HG03432 (cell line): ENCODE measurements at regions not wholly inside any gene's neighbourhood (a gene's known extent, or its start where the extent isn't known, plus 50 kb on each side); places are given as distances from the start of the nearest gene placed in this dataset.
A peak's percentile ranks its signal among the peaks of the same experiment; 100 is the strongest.
"Not testable (repeated sequence)": the region's sequence is repeated elsewhere in the genome, so short reads cannot be mapped to it uniquely, and the experiment has no call there.

Experiments used
- ATAC-seq: cut with Tn5 transposase; IDR thresholded peaks from one replicate; pipeline ENCODE4 v1.9.1; 2021; ENCODE audit warnings: mild to moderate bottlenecking, moderate library complexity; ENCODE audit not compliant: unreplicated experiment

DNA sequence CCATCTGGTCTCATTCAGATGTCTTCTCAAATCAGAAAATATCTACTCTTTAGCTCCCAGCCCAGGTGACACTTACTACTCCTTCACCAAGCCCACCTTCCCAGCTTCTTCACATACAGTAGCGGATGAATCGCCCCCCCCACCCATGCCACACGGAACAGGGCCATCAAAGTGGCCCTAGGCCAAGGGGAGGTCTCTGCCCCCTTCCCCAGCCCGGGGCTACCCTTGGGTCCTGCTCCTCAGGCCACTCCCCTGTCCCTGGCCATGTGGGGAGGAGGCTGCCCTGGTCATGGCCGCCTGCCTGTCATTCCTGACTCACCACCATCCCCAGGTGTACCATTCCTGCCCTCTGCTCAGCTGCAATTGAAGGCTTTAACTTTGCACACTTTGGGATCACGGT is 142.8 kb downstream of the NECTIN1 start:
- no peak for ATAC-seq

DNA sequence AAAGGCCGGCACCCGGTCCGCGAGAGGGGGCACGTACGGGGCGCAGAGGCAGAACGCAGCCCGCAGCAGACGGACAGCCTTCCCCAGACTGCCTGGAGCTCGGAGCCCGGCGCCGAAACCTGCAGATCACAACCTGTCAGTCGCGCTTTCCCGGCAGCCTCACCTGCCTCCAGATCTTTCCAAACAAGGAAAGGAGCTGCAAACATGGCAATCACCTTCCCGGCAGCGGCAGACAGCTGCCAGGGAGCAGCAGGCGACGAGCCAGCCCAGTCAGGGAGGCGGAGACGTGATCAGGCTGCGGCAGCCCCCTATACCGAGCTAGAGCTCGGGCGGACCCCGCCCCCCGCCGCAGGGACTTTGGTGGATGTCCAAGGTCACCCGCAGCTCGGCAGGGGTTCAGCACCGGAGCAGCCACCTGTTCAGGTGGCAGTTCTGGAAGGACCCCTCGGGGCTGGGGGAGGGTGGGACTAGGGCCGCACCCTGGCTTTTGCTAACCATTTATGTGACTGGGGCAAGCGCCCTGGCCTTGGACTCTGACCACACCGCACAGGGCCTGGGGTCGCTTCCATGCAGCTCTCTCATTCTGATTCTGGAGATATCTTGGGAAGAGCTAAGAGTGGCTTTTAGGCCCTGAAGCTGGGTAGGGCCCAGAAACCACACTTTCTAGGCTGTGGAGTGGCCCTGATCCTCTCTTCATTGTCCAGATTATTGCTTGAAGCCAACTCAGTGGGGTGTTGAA is 143.8 kb downstream of the NECTIN1 start:
- no peak for ATAC-seq

DNA sequence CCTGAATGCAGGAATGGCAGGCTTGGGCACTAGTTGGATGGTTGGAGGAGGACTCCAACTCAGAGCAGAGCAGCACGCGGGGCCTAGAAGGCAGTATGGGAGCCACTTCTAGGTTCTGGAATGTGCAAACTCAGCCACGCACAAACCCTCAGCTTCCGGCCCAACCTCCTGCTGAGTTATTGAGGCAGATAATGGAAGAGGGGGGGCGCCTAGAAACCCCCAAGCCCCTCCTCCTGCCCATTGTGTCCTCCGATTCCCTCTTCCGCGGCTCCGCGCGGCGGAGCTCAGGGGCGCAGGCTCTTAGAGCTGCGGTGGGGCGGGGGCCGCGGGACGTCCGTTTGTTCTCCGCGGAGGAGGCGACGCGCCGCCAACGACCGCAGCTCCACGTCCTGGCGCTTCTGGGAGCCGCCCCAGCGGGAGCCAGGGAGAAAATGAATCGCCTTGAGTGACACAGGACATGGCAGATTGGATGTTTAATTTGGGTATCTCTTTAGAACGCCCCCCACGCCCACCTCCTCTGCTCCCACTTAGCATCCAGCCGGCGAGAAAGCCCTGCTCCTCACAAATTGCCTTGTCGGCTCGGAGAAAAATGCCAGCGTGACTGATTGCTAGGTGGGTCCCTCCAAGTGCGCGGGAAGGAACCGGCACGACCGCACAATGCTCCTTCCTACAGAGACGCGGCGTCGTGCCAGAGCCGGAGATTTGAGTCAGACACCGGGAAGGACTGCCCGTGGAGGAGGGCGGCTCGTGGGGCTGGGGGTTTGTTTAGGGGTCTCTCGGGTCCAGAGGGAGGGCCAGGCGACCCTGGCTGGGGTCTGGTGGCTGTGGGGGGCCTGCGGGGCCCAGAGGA is 144.6 kb downstream of the NECTIN1 start:
- ATAC-seq, result no peak

DNA sequence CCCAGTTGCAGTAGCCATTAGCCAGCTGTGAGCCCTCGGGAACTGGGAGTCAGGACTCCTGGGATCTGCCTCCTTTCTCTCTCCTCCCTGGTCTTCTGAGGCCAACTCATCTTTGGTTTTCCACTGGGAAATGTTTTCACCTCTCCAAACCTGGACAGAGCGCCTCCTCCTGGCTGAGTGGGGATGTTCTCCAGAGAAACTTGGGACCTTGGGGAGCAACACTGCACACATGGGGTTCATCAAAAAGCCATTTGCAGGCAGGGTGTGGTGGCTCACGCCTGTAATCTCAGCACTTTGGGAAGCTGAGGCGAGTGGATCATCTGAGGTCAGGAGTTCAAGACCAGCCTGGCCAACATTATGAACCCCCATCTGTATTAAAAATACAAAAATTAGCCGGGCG is 145.4 kb downstream of the NECTIN1 start:
- ATAC-seq, result no peak

DNA sequence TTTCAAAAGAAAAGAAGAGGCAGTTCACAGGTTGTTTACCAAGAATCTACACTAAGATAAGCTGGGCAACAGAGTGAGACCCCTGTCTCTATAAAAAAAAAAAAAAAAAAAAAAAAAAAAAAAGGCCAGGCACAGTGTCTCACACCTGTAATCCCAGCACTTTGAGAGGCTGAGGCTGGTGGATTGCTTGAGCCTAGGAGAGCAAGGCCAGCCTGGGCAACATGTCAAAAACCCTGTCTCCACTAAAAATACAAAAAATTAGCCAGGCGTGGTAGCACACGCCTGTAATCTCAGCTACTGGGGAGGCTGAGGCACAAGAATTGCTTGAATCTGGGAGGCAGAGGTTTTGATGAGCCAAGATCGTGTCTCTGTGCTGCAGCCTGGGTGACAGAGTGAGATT is 147.6 kb downstream of the NECTIN1 start:
- not testable (repeated sequence) for ATAC-seq

GRCh38 chr11:119580751-119581150 is 148.2 kb downstream of the NECTIN1 start:
- ATAC-seq, result no peak

- no peak for ATAC-seq
Measured at GRCh38 chr11:119580081-119580480, 148.9 kb downstream of the NECTIN1 start.

GRCh38 chr11:119578521-119579191 is 150.3 kb downstream of the NECTIN1 start:
- no peak for ATAC-seq

- no peak for ATAC-seq
Measured at GRCh38 chr11:119573858-119574257, 150.9 kb upstream of the THY1 start.

GRCh38 chr11:119572481-119573424 is 149.8 kb upstream of the THY1 start:
- no peak for ATAC-seq

GRCh38 chr11:119571311-119571710 is 148.3 kb upstream of the THY1 start:
- no peak for ATAC-seq

DNA sequence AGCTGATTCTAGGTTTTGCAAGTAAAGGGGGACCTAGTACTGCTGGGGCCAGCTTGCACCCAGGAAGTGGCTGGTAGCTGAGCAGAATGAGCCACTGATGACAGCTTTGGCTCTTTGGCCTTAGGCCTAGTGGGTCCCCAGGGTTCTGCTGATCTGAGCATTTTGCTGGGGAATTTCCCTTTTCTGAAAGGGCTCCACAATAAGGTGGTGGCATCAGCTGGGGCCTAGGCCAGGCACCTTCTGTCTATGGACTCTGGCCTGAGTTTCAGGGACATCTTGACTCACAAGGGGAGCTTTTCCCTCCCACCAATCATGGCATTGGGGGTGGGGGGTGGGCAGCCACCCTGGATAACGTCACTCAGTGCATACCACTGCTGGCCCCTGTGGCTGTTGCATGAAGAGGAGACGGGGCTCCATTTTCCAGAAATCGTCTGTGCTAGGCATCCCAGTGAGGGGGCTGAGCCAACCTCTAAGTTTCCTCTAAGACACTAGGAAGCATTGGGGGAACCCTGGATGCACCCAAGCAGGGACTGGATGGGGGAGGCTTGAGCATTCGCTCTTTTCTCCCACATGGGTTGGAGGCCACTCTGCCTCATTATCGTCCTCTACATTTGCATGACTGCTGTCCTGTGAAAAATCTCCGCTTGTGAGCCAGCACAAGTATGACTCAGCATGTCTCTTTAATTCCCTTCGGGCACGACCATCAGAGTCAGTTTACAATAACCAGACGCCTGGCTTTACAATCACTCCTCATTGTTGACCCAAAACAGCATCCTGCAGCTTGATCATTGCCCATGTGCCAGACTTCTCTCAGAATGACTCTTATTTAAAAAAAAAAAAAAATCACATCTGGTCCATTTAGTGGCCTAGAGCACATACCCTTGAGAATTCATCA is 145.0 kb upstream of the THY1 start:
- peak; percentile 70 for ATAC-seq

GRCh38 chr11:119566319-119566718 is 143.3 kb upstream of the THY1 start:
- no peak for ATAC-seq

DNA sequence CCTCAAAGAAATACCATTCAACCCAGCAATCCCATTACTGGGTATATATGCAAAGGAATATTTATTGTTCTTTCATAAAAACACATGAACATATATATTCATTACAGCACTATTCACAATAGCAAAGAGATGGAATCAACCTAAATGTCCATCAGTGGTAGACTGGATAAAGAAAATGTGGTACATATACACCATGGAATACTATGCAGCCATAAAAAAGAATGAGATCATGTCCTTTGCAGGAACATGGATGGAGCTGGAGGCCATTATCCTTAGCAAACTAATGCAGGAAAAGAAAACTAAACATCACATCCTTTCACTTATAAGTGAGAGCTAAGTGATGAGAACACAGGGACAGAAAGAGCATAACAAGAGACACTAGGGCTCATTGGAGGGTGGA is 142.7 kb upstream of the THY1 start:
- ATAC-seq, result not testable (repeated sequence)

DNA sequence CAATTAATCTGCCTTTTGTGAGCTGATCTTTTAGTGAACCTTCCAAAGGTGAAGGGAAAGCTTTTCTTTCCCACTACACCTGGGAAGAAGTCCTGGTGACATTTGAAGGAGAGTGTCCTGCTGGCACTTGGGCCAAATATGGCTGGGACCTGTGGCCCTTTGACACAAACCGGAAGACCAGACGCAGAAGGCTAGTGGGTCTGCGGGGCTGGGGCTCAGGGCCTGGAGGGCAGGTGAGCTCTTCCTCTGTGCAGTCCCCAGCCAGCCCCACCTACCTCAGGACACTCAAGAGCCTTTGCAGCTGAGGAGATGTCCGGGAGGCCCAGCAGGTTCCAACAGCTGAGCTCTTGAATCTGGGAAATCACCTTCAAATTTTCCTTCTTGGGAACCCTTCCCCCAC is 138.0 kb upstream of the THY1 start:
- no peak for ATAC-seq

DNA sequence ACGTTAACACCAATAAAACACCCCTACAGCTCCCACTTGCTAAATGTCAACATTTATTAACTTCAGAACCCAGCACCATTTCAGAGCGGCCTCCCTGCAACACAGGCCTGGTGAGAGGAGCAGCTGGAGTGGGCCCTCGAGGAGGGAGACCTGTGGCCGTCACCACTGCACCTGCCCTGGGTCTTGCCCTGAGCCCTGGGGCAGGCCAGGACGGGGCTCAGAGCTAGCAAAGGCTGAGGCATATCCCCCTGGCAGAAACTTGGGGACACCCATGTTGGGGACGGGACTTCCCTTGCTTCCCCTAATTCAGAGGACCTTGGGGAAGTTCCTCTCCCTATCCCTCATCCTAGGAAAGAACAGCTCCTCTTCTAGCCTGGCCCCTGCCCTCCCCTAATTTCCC is 137.3 kb upstream of the THY1 start:
- no peak for ATAC-seq

DNA sequence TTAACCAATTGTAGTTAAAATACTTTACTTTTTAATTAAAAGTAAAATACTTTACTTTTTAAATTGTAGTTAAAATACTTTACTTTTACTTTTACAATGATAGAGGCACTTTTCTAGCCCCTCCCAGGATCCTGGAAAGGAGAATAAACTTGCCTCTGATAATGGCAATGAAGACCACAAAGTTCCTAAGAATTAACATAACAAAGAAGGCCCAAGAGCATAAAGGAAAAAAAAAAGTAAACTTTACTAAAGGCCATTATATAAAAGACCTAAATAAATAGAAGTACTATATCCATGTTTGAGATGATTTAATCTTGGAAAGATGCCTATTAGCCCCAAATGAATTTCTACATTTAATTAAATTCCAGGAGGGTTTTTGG is 129.1 kb upstream of the THY1 start:
- ATAC-seq, result no peak

DNA sequence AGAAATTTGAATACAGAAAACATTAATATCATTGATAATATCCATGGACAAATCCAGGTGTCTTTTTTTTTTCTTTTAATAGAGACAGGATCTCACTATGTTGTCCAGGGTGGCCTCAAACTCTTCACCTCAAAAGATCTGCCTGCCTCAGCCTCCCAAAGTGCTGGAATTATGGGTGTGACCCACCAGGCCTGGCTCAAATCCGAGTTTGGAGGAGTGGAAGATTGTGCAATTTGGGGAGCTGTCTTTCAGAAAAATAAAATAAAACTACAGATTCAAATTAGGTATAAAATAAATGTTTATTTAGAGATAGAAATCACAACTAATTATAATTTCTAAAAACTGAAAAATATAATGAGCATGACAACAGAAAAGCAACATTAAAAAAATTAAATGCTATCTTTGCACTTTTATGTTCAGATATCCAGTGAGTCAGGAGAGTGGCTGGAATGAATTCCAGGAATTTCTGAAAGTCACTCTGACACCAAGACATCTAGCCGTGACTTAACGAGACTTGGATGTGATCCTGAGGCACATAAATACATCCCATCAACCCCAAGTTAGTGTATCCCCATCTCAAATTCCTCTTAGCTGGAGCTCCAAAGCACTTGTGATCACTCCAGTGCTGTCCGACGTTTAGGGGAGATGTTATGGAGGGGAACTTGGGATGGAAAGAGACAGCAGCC is 128.6 kb upstream of the THY1 start:
- ATAC-seq, result no peak
